Glomerular visceral epithelial cell (primary cell): ENCODE measurements at regions not wholly inside any gene's neighbourhood (a gene's known extent, or its start where the extent isn't known, plus 50 kb on each side); places are given as distances from the start of the nearest gene placed in this dataset.

ENCODE experiments used
- DNase-seq: peaks from one replicate; pipeline ENCODE4 v3.0.0-alpha.2; 2016; ENCODE audit errors: extremely low spot score

DNA sequence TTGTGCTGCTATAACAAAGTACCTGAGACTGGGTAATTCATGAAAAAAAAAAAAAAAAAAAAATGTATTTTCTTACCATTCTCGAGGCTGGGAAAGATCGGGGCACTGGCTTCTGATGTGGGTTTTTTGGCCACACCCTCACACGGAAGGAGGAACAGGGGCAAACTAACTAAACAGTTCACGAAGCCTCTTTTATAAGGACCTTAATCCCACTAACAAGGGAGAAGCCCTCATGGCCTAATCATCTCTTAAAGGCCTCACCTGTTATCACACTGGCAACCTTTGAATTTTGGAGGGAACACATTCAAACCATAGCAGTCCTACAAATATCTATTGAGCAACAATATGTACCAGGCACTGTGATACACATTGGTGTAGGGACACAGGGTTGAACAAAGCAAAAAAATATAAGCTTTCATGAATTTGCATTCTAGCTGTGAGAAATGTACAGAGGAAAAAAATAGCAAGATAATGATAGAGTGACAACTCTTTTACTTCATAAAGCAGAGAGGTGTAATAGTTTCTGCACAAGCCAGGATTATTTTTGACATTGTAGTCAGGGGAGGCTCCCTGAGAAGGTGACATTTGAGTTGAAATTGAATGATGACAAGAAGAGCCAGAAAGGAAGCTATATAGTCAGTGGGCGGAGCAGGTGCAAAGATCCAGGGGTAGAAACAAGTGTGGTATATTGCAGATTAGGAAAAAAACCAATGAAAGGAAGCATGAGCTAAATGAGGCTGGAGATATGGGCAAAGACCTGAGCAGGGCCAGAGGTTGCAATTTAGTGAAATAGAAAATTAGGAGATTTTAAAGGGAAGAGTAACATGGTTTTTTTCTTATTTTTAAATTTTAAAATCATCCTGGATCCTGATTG lies 68.1 kb upstream of the GRAMD2B start:
- DNase-seq: peak; percentile 36

DNA sequence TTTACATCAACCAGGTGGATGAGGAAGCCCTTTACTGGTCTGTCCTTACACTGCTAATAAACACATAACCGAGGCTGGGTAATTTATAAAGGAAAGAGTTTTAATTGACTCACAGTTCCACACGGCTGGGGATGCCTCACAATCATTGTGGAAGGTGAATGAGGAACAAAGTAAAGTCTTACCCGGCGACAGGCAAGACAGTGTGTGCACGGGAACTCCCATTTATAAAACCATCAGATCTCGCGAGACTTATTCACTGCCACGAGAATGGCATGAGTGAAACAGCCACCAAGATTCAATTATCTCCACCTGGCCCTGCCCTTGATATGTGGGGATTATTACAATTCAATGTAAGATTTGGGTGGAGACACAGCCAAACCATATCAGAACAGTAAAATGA lies 67.3 kb upstream of the GRAMD2B start:
- DNase-seq: no peak

- DNase-seq: no peak
Observed at GRCh38 chr5:126357585-126358342, 65.4 kb upstream of the GRAMD2B start.

DNA sequence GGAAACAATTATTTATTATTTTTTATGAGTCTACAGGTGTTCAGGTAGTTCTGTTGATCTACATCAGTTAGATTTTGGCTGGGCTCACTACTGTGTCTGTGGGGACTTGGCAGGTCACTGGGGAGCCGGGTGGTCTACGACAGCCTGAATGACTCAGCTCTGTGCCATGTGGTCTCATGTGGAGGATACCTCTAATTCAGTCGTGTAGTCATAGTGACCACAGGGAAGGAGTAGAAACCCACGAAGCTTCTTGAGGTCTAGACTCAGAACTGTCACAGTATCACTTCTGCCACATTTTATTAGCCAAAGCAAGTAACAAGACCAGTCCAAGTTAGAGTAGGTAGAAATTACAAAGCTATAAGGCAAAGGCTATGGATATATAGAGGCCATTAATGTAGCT lies 64.7 kb upstream of the GRAMD2B start:
- DNase-seq: peak; percentile 79

- no peak for DNase-seq
Observed at GRCh38 chr5:126359884-126360283, 63.3 kb upstream of the GRAMD2B start.

DNA sequence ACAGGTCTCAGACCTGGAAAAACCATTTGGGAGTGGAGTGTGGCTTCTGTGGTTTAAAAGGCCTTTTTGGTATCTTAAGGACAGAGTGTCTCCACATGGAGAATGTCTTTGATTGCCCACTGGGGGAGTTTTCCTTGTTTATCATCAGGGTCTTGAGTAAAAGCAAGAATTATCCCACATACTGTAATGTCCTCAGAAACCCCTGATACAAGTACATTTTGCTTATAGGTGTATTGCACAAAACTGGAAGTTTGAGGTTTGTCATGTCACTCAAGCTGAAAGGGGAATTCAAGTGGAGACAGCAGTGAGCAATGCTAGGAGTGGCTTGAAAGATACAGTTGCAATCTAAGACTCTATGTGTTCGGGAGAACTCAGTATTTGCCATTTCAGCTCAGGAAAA lies 62.7 kb upstream of the GRAMD2B start:
- DNase-seq: peak; percentile 36

DNA sequence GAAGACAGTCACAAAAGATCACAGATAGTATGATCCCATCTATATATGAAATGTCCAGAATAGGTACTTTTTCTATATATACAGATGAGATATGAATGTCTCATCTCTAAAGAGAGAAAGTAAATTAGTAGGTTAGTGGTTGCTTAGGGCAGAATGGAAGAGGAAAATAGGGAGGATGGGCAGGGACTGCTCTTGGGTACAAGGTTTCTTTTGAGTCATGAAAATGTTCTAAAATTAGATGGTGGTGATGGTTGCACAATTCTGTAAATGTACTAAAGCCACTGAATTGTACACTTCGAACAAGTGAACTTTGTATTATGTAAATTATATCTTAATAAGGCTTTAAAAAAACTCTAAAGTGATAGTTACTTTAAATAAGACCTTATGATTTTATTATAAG lies 59.6 kb upstream of the GRAMD2B start:
- no peak for DNase-seq

- no peak for DNase-seq
Observed at GRCh38 chr5:126364206-126364902, 58.9 kb upstream of the GRAMD2B start.

DNA sequence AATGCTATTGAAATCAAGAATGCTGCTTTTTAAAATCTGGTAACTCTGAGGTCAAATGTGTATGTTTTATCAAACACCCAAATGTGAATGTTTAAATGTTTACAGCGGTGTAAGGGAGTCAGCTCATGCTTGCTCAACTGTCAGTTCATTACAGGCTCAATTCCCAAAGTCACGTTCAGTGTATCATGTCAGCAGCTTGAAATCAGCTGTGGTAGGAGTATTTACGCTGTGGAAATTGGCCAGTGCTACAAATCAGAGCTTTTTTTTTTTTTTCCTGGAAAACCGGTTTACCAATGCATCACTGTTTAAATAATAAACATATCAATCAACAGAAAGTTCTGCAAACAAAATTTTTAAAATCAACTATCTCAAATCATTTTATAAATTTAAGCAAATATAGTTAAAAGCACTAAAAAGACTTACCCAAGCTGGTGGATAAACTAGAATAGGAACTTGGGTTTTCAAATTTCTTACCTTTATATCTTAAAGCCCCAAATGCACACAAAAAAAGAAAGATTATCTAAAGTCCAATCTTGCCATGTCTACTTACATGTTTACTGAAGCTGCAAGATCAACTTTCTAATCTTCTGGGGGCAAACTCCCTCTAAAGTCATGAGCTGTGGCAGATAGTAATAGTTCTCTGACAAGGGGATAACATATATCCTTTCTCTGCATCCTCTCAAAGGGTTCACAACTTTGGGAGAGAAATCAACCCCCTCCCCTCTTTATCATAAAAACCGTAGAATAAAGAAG lies 57.6 kb upstream of the GRAMD2B start:
- no peak for DNase-seq

- no peak for DNase-seq
Observed at GRCh38 chr5:126366199-126366560, 57.0 kb upstream of the GRAMD2B start.

- DNase-seq: no peak
Observed at GRCh38 chr5:126368239-126368812, 54.9 kb upstream of the GRAMD2B start.

GRCh38 chr5:126369083-126369482 lies 54.1 kb upstream of the GRAMD2B start:
- DNase-seq: no peak

DNA sequence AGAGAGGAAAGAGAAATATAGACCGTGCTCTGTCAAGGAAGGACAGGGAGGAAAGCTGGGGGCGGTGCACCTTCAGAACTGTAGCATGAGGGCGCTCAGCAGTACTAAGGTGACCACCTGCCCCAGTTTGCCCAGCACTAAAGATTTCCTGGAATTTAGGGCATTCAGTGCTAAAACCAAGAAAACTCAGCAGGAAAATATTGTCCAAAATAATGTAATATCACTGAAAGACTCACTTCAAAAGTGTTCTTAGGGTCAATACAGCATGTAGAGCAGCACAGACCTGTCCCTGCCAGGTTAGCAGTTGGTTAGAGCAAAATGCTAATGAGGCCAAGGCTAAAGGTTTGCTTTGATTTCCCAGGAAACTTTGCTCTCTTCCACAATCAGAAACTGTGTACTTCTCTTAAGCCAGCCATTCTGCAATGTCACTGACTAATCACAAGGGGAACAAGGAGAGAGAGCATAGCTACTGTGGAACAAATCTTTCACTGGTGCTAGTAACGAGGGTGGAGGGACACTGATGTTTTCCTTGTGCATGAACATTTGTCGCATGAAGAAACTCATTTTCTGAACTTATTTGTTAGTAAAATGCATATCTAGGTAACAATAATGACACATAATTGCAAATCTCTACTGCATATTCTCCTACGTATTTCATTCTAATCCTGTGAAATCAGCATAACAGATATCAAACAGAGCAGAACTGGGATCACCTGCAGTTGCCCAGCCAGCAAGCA lies 53.0 kb upstream of the GRAMD2B start:
- DNase-seq: peak; percentile 52

GRCh38 chr5:126370796-126371718 lies 52.2 kb upstream of the GRAMD2B start:
- peak; percentile 85 for DNase-seq

GRCh38 chr5:126373375-126374108 lies 49.7 kb upstream of the GRAMD2B start:
- DNase-seq: peak; percentile 79
